ENCODE measurements at regions not wholly inside any gene's neighbourhood (a gene's known extent, or its start where the extent isn't known, plus 50 kb on each side); places are given as distances from the start of the nearest gene placed in this dataset.
"Not testable (repeated sequence)": the region's sequence is repeated elsewhere in the genome, so short reads cannot be mapped to it uniquely, and the experiment has no call there.

GRCh38 chr14:49946320-49947141 lies 53.6 kb downstream of the ARF6 start:
- DNase-seq = peak; percentile 47

GRCh38 chr14:49947506-49947905 lies 54.6 kb downstream of the ARF6 start:
- DNase-seq = no peak

- peak; percentile 19 for DNase-seq
Observed at GRCh38 chr14:49950275-49951228, 57.7 kb downstream of the ARF6 start.

GRCh38 chr14:49951229-49951607 lies 58.3 kb downstream of the ARF6 start:
- DNase-seq = no peak

- DNase-seq = no peak
Observed at GRCh38 chr14:49951691-49952345, 58.9 kb downstream of the ARF6 start.

- no peak for DNase-seq
Observed at GRCh38 chr14:49953196-49953595, 60.3 kb downstream of the ARF6 start.

GRCh38 chr14:49954171-49954631 lies 61.3 kb downstream of the ARF6 start:
- DNase-seq = no peak

GRCh38 chr14:49955024-49955423 lies 62.1 kb downstream of the ARF6 start:
- no peak for DNase-seq

GRCh38 chr14:49957089-49957852 lies 64.4 kb downstream of the ARF6 start:
- no peak for DNase-seq

GRCh38 chr14:49959822-49960408 lies 67.0 kb downstream of the ARF6 start:
- no peak for DNase-seq

- DNase-seq = no peak
Observed at GRCh38 chr14:49960453-49960852, 67.6 kb downstream of the ARF6 start.

GRCh38 chr14:49961270-49962222 lies 68.7 kb downstream of the ARF6 start:
- DNase-seq = no peak

GRCh38 chr14:49962621-49963020 lies 69.7 kb downstream of the ARF6 start:
- DNase-seq = peak; percentile 68

- not testable (repeated sequence) for DNase-seq
Observed at GRCh38 chr14:49965068-49965651, 72.3 kb downstream of the ARF6 start.

GRCh38 chr14:49966304-49966809 lies 73.5 kb downstream of the ARF6 start:
- DNase-seq = no peak

GRCh38 chr14:49966971-49967630 lies 74.2 kb downstream of the ARF6 start:
- DNase-seq = no peak

- DNase-seq = no peak
Observed at GRCh38 chr14:49969961-49970360, 77.1 kb downstream of the ARF6 start.

- no peak for DNase-seq
Observed at GRCh38 chr14:49970474-49971147, 77.7 kb downstream of the ARF6 start.

Data from stimulated activated CD4-positive, alpha-beta T cell treated with anti-CD3 and anti-CD28 coated beads, Interleukin-4, amount 100 ng/mL, for 24 hours (primary cell).